ENCODE measurements at regions not wholly inside any gene's neighbourhood (a gene's known extent, or its start where the extent isn't known, plus 50 kb on each side); places are given as distances from the start of the nearest gene placed in this dataset.
"Not testable (repeated sequence)": the region's sequence is repeated elsewhere in the genome, so short reads cannot be mapped to it uniquely, and the experiment has no call there.

DNA sequence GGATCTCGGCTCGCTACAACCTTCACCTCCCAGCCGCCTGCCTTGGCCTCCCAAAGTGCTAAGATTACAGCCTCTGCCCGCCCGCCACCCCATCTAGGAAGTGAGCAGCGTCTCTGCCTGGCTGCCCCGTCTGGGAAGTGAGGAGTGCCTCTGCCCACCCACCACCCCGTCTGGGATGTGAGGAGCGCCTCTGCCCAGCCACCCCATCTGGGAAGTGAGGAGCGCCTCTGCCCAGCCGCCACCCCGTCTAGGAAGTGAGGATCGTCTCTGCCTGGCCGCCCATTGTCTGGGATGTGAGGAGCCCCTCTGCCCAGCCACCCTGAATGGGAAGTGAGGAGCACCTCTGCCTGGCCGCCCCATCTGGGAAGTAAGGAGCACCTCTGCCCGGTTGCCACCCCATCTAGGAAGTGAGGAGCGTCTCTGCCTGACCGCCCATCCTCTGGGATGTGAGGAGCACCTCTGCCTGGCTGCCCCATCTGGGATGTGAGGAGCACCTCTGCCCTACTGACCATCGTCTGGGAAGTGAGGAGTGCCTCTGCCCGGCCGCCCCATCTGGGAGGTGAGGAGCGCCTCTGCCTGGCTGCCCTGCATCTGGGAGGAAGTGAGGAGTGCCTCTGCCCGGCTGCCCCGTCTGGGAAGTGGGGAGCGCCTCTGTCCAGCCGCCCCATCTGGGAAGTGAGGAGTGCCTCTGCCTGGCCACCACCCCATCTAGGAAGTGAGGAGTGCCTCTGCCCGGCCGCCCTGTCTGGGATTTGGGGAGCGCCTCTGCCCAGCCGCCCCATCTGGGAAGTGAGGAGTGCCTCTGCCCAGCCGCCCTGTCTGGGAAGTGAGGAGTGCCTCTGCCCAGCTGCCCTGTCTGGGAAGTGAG lies 90.4 kb upstream of the ZNF519 start:
- H3K27me3 Mint-ChIP-seq (ENCODE audit: low read depth); H3K36me3 Mint-ChIP-seq (ENCODE audit: low read depth); CTCF ChIA-PET; H3K4me3 Mint-ChIP-seq; H3K27ac Mint-ChIP-seq; POLR2A ChIA-PET; H3K4me1 Mint-ChIP-seq (ENCODE audit: low read depth); H3K9me3 Mint-ChIP-seq (ENCODE audit: insufficient read depth); DNase-seq; ATAC-seq: not testable (repeated sequence)

DNA sequence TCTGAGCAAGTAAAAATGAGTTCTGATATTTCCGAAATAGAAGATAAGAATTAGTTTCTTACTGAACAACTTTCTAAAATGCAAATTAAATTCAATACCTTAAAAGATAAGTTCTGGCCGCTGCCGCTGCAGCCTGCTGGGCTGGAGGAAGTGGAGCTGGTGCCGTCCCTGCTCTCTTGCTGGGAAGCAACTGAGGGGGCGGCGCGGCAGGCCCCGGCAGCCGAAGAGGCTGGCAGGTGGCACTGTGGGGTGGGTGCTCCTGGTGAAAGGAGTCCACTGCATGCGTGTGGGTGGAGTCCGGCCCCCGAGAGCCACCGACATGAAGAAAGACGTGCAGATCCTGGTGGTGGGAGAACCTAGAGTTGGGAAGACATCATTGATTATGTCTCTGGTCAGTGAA lies 89.5 kb upstream of the ZNF519 start:
- Mint-ChIP-seq H3K36me3 (ENCODE audit: low read depth) (no peaks in the 10 kb centered on the region), H3K27ac (no peak overlapping the region), H3K9me3 (ENCODE audit: insufficient read depth) (no peaks in the 10 kb centered on the region), H3K27me3 (ENCODE audit: low read depth) (no peaks in the 10 kb centered on the region), H3K4me1 (ENCODE audit: low read depth) (no peaks in the 10 kb centered on the region), H3K4me3 (no peak overlapping the region)
- no peak for DNase-seq
- no peak for ATAC-seq
- POLR2A ChIA-PET, result no interaction called here
- CTCF ChIA-PET, result no interaction called here

DNA sequence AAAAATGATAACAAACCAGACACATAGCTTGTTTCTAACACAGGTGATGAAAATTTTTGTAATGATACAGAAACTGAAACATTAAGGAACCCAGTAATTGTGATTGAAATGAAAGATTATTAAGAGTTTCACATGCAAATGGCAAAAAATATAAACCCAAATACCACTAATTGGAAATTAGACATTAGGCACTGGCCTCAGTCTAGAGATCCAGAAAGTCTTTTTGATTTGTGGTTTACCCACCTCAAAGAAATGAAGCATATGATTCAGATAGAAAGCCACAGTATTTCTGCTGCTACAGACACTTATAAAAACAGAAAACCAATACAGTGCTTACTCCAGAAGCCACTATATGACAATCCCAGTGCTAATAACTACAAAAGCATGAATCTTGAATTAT lies 83.7 kb upstream of the ZNF519 start:
- CTCF ChIA-PET; H3K9me3 Mint-ChIP-seq (ENCODE audit: insufficient read depth); H3K4me3 Mint-ChIP-seq; ATAC-seq; DNase-seq; H3K27me3 Mint-ChIP-seq (ENCODE audit: low read depth); POLR2A ChIA-PET; H3K27ac Mint-ChIP-seq; H3K4me1 Mint-ChIP-seq (ENCODE audit: low read depth); H3K36me3 Mint-ChIP-seq (ENCODE audit: low read depth): not testable (repeated sequence)

- POLR2A ChIA-PET; H3K4me3 Mint-ChIP-seq; ATAC-seq; H3K9me3 Mint-ChIP-seq (ENCODE audit: insufficient read depth); H3K36me3 Mint-ChIP-seq (ENCODE audit: low read depth); H3K27me3 Mint-ChIP-seq (ENCODE audit: low read depth); H3K4me1 Mint-ChIP-seq (ENCODE audit: low read depth); DNase-seq; CTCF ChIA-PET; H3K27ac Mint-ChIP-seq: not testable (repeated sequence)
Observed at GRCh38 chr18:14203424-14203823, 71.2 kb upstream of the ZNF519 start.

DNA sequence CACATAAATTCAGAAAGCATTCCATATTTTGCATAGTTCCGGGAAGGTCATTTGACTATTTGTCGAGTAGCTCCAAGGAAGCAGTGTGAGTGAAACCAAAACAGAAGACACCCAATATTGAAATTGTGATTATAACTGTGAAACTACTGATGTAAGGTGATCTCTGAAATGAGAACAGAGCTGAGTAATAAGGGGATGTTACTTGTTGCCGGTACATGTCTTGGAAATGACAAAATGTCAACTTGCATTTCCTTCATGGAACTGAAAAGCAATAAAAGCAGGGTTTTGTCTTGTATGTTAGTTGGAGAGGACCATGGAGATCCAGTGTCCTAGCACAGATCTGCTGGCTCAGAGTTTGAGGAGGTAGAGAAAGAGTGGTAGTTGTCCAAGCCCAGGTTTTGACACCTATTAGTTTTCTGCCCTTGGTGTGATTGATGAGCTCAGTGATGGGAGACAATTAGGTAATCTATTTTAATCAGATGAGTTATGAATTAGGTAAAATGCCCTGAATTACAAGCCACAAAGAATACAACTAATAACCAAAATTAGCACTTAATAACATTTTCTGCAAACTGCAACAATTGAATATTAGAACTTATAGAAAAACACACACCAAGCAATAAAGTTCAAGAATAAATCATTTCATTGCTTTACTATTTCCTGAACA lies 58.7 kb upstream of the ZNF519 start:
- H3K27ac Mint-ChIP-seq; DNase-seq; H3K27me3 Mint-ChIP-seq (ENCODE audit: low read depth); H3K4me1 Mint-ChIP-seq (ENCODE audit: low read depth); H3K4me3 Mint-ChIP-seq; H3K36me3 Mint-ChIP-seq (ENCODE audit: low read depth); POLR2A ChIA-PET; ATAC-seq; H3K9me3 Mint-ChIP-seq (ENCODE audit: insufficient read depth): not testable (repeated sequence)
- CTCF ChIA-PET, result interaction anchor here (1.2 kb wide), 1 partner anchor 12 kb away, joined by 4 read pairs; no protein-coding TSS in a partner anchor

GRCh38 chr18:14189858-14190257 lies 57.6 kb upstream of the ZNF519 start:
- H3K9me3 Mint-ChIP-seq (ENCODE audit: insufficient read depth), result no peaks in the 10 kb centered on the region
- no peak overlapping the region for H3K27ac Mint-ChIP-seq
- no peaks in the 10 kb centered on the region for H3K36me3 Mint-ChIP-seq (ENCODE audit: low read depth)
- DNase-seq (no peak), ATAC-seq (no peak)
- peaks cover 7% of the 10 kb centered on the region for H3K4me1 Mint-ChIP-seq (ENCODE audit: low read depth)
- ChIA-PET POLR2A (no interaction called here), CTCF (interaction anchor here (1.2 kb wide), 1 partner anchor 11 kb away, joined by 4 read pairs; no protein-coding TSS in a partner anchor)
- no peak overlapping the region for H3K4me3 Mint-ChIP-seq
- H3K27me3 Mint-ChIP-seq (ENCODE audit: low read depth), result no peaks in the 10 kb centered on the region

GRCh38 chr18:14188751-14189406 lies 56.6 kb upstream of the ZNF519 start:
- H3K36me3 Mint-ChIP-seq (ENCODE audit: low read depth); ATAC-seq; H3K9me3 Mint-ChIP-seq (ENCODE audit: insufficient read depth); H3K27ac Mint-ChIP-seq; H3K4me3 Mint-ChIP-seq; H3K4me1 Mint-ChIP-seq (ENCODE audit: low read depth); POLR2A ChIA-PET; H3K27me3 Mint-ChIP-seq (ENCODE audit: low read depth); CTCF ChIA-PET; DNase-seq: not testable (repeated sequence)
